GM12878 (cell line): ENCODE measurements at regions not wholly inside any gene's neighbourhood (a gene's known extent, or its start where the extent isn't known, plus 50 kb on each side); places are given as distances from the start of the nearest gene placed in this dataset.

ENCODE experiments used
- ATAC-seq: fragments of 200-7000 bp; cut with Tn5 transposase; 3 replicates; pipeline ENCODE4 v1.9.1; 2020; ENCODE audit warnings: mild to moderate bottlenecking, moderate library complexity
- BruUV-seq: library from RNA; stranded (reverse); fragments of 400-500 nt; replicated peaks from 2 replicates; lab custom pipeline; 2021; lab: Mats Ljungman, UMichigan
- CTCF ChIA-PET: fragments of 300-600 bp; sonication (Branson Sonifier 250); formaldehyde crosslinking; extraction: SDS; loops from one replicate; lab custom pipeline; 2021; ENCODE audit warnings: inconsistent platforms; lab: Yijun Ruan, JAX
- POLR2A ChIA-PET: fragments of 350-600 bp; formaldehyde crosslinking; extraction: SDS; loops from one replicate; lab custom pipeline; 2021; ENCODE audit warnings: inconsistent platforms; lab: Charles Lee
- RAD21 ChIA-PET: fragments of 300-600 bp; sonication (Branson Sonifier 250); formaldehyde crosslinking; loops from one replicate; lab custom pipeline; 2023; ENCODE audit warnings: antibody characterized with exemption; ENCODE audit not compliant: unreplicated experiment; lab: Charles Lee
- SMC1A ChIA-PET: fragments of 300-600 bp; sonication (Branson Sonifier 250); formaldehyde crosslinking; loops from one replicate; lab custom pipeline; 2023; ENCODE audit not compliant: unreplicated experiment, uncharacterized antibody; lab: Charles Lee
- DNase-seq: peaks from one replicate; pipeline ENCODE4 v3.0.0-alpha.2; 2011; ENCODE audit warnings: low read depth, low spot score
- FAIRE-seq: peaks from 3 replicates; lab custom pipeline; 2011; peaks lifted over from hg19 to GRCh38; lab: Jason Lieb, UNC
- H2AFZ ChIP-seq: 2 replicates; pipeline ENCODE4 v1.6.0; 2011; ENCODE audit warnings: low read depth, low read length, control low read depth; ENCODE audit not compliant: control insufficient read depth
- H3K27ac ChIP-seq: 2 replicates; pipeline ENCODE4 v1.5.1; 2011; ENCODE audit warnings: control low read depth; ENCODE audit not compliant: control insufficient read depth, insufficient read depth
- H3K27me3 ChIP-seq, 2 experiments: replicated peaks in 1 of 2; 2 replicates each; pipeline versions ENCODE4 v1.6.0 to v1.6.1; 2011; ENCODE audit warnings: low read length in 1 of 2; ENCODE audit not compliant: control insufficient read depth in 2 of 2, insufficient read depth in 2 of 2
- H3K36me3 ChIP-seq, 2 experiments: 2 replicates each; pipeline ENCODE4 v1.5.1; 2011; ENCODE audit warnings: low read length in 1 of 2; ENCODE audit not compliant: control insufficient read depth in 2 of 2, insufficient read depth in 2 of 2
- H3K4me1 ChIP-seq: 2 replicates; pipeline ENCODE4 v1.6.1; 2011; ENCODE audit warnings: mild to moderate bottlenecking, low read length, moderate library complexity, mixed read lengths; ENCODE audit not compliant: control insufficient read depth, insufficient read depth
- H3K4me2 ChIP-seq: 2 replicates; pipeline ENCODE4 v1.6.0; 2011; ENCODE audit warnings: control low read depth; ENCODE audit not compliant: control insufficient read depth, insufficient read depth
- H3K4me3 ChIP-seq: fragments of 200-600 bp; sonication (generic); 2 replicates; pipeline ENCODE4 v1.5.1; 2016
- H3K79me2 ChIP-seq: 2 replicates; pipeline ENCODE4 v1.6.0; 2011; ENCODE audit warnings: low read length; ENCODE audit not compliant: control insufficient read depth, insufficient read depth
- H3K9ac ChIP-seq: 2 replicates; pipeline ENCODE4 v1.8.0; 2011; ENCODE audit warnings: low read length, control low read depth, mixed read lengths; ENCODE audit not compliant: control insufficient read depth, insufficient read depth
- H3K9me3 ChIP-seq: replicated peaks from 3 replicates; pipeline ENCODE4 v1.5.1; 2011; ENCODE audit warnings: mild to moderate bottlenecking, low read length; ENCODE audit not compliant: control insufficient read depth, insufficient read depth
- H4K20me1 ChIP-seq: 2 replicates; pipeline ENCODE4 v1.6.0; 2011; ENCODE audit not compliant: control insufficient read depth, insufficient read depth
- MYB ChIP-seq: fragments of 150-350 bp; IDR thresholded peaks from 2 replicates; pipeline ENCODE4 v1.6.1; 2014; ENCODE audit warnings: mild to moderate bottlenecking, low read depth, low read length, borderline replicate concordance
- NFXL1 ChIP-seq: fragments of 450-650 bp; IDR thresholded peaks from 2 replicates; pipeline ENCODE4 v1.6.1; 2017; ENCODE audit warnings: antibody characterized with exemption, mild to moderate bottlenecking, borderline replicate concordance
- NFYB ChIP-seq: IDR thresholded peaks from 2 replicates; pipeline ENCODE4 v1.6.1; 2011; ENCODE audit warnings: low read depth, mild to moderate bottlenecking, low read length, improper control_type of control experiment, moderate library complexity; ENCODE audit not compliant: insufficient read depth
- RELB ChIP-seq: fragments of 450-650 bp; IDR thresholded peaks from 2 replicates; pipeline ENCODE4 v1.6.1; 2017; ENCODE audit warnings: low read depth, mild to moderate bottlenecking, moderate library complexity
- RFX5 ChIP-seq: IDR thresholded peaks from 2 replicates; pipeline ENCODE4 v1.6.1; 2011; ENCODE audit warnings: low read depth, low read length, improper control_type of control experiment
- USF1 ChIP-seq: IDR thresholded peaks from 2 replicates; pipeline ENCODE4 v1.6.1; 2011; ENCODE audit warnings: borderline replicate concordance, low read depth, mild to moderate bottlenecking, moderate library complexity, mixed read lengths, low read length; ENCODE audit not compliant: insufficient read depth; ENCODE audit errors: extremely low read length
- WGBS: methylation state at CpG from one replicate; pipeline ENCODE4 v1.1.6; 2016; ENCODE audit warnings: low lambda C conversion rate; ENCODE audit not compliant: insufficient replicate concordance, insufficient coverage; ENCODE audit errors: missing lambda C conversion rate; 5-methylcytosine and 5-hydroxymethylcytosine counted together
- in situ Hi-C: fragments of 300-500 bp; cut with MboI; formaldehyde crosslinking; loops from 9 replicates; pipeline ENCODE4 v1.14.3; 2018; ENCODE audit warnings: mixed read lengths
- intact Hi-C: fragments of 100-400 bp; cut with micrococcal nuclease; formaldehyde crosslinking; loops from one replicate; pipeline ENCODE4 v1.14.2; 2022; ENCODE audit not compliant: unreplicated experiment

- intact Hi-C loops = no loop called here
- Histone ChIP-seq H3K4me3 (no peak overlapping the region), H2AFZ (no peak overlapping the region), H3K27me3 (no peaks in the 10 kb centered on the region), H3K9ac (no peak overlapping the region), H3K9me3 (no peaks in the 10 kb centered on the region; the same call in 2 of the 3 replicates), H3K27ac (no peak overlapping the region), H4K20me1 (no peaks in the 10 kb centered on the region), H3K79me2 (no peaks in the 10 kb centered on the region), H3K4me2 (no peak overlapping the region), H3K36me3 (no peaks in the 10 kb centered on the region), H3K4me1 (no peaks in the 10 kb centered on the region)
- in situ Hi-C loops = no loop called here
- POLR2A ChIA-PET = no interaction called here
- DNase-seq (no peak), ATAC-seq (no peak), FAIRE-seq (no peak)
- CTCF ChIA-PET = no interaction called here
- WGBS = 0% methylated on average over 4 of the region's 4 CpGs
- BruUV-seq = no TSS peak
- SMC1A ChIA-PET = no interaction called here
- RAD21 ChIA-PET = no interaction called here
- no peak for TF ChIP-seq RELB
- no peak for TF ChIP-seq NFYB
- no peak for TF ChIP-seq NFXL1
- no peak for TF ChIP-seq RFX5
- TF ChIP-seq USF1 = no peak
- no peak for TF ChIP-seq MYB
Measured at GRCh38 chr20:60810561-60810960, 441.5 kb upstream of the CDH4 start.
